HCT116 (cell line): ENCODE measurements at regions not wholly inside any gene's neighbourhood (a gene's known extent, or its start where the extent isn't known, plus 50 kb on each side); places are given as distances from the start of the nearest gene placed in this dataset.

Experiments used
- CEBPB ChIP-seq: IDR thresholded peaks from 2 replicates; pipeline ENCODE4 v1.6.1; 2012; ENCODE audit warnings: low read depth
- CTCF ChIP-seq, 3 experiments: fragments of 200-600 bp in 1 of 3; sonication (generic) in 1 of 3; IDR thresholded peaks in 2 of 3; conservative IDR thresholded peaks in 1 of 3; 2 replicates each; pipeline ENCODE4 v1.5.1; 2012 to 2017; ENCODE audit warnings: low read depth in 2 of 3, low read length in 2 of 3, antibody characterized with exemption in 1 of 3, borderline replicate concordance in 1 of 3, control low read depth in 1 of 3, mild to moderate bottlenecking in 1 of 3, mixed read lengths in 1 of 3, mixed run types in 1 of 3, moderate library complexity in 1 of 3; ENCODE audit not compliant: insufficient read depth in 1 of 3

- no peak for TF ChIP-seq CTCF (IDR thresholded peaks at IDR 0.05 in 2 of 3, conservative IDR thresholded peaks at IDR 0.05 in 1 of 3; ENCODE audit: borderline replicate concordance in 1 of 3, insufficient read depth in 1 of 3, low read depth in 2 of 3, low read length in 2 of 3)
- TF ChIP-seq CEBPB = no peak
Observed at GRCh38 chr21:28325618-28326017, 667.1 kb downstream of the LTN1 start.
